GM12878 (cell line): ENCODE measurements at regions not wholly inside any gene's neighbourhood (a gene's known extent, or its start where the extent isn't known, plus 50 kb on each side); places are given as distances from the start of the nearest gene placed in this dataset.

Source experiments
- ATAC-seq: fragments of 200-7000 bp; cut with Tn5 transposase; 3 replicates; pipeline ENCODE4 v1.9.1; 2020; ENCODE audit warnings: mild to moderate bottlenecking, moderate library complexity
- BruUV-seq: library from RNA; stranded (reverse); fragments of 400-500 nt; replicated peaks from 2 replicates; lab custom pipeline; 2021; lab: Mats Ljungman, UMichigan
- CTCF ChIA-PET: fragments of 300-600 bp; sonication (Branson Sonifier 250); formaldehyde crosslinking; extraction: SDS; loops from one replicate; lab custom pipeline; 2021; ENCODE audit warnings: inconsistent platforms; lab: Yijun Ruan, JAX
- POLR2A ChIA-PET: fragments of 350-600 bp; formaldehyde crosslinking; extraction: SDS; loops from one replicate; lab custom pipeline; 2021; ENCODE audit warnings: inconsistent platforms; lab: Charles Lee
- RAD21 ChIA-PET: fragments of 300-600 bp; sonication (Branson Sonifier 250); formaldehyde crosslinking; loops from one replicate; lab custom pipeline; 2023; ENCODE audit warnings: antibody characterized with exemption; ENCODE audit not compliant: unreplicated experiment; lab: Charles Lee
- SMC1A ChIA-PET: fragments of 300-600 bp; sonication (Branson Sonifier 250); formaldehyde crosslinking; loops from one replicate; lab custom pipeline; 2023; ENCODE audit not compliant: unreplicated experiment, uncharacterized antibody; lab: Charles Lee
- DNase-seq: peaks from one replicate; pipeline ENCODE4 v3.0.0-alpha.2; 2011; ENCODE audit warnings: low read depth, low spot score
- FAIRE-seq: peaks from 3 replicates; lab custom pipeline; 2011; peaks lifted over from hg19 to GRCh38; lab: Jason Lieb, UNC
- H2AFZ ChIP-seq: 2 replicates; pipeline ENCODE4 v1.6.0; 2011; ENCODE audit warnings: low read depth, low read length, control low read depth; ENCODE audit not compliant: control insufficient read depth
- H3K27ac ChIP-seq: 2 replicates; pipeline ENCODE4 v1.5.1; 2011; ENCODE audit warnings: control low read depth; ENCODE audit not compliant: control insufficient read depth, insufficient read depth
- H3K27me3 ChIP-seq, 2 experiments: replicated peaks in 1 of 2; 2 replicates each; pipeline versions ENCODE4 v1.6.0 to v1.6.1; 2011; ENCODE audit warnings: low read length in 1 of 2; ENCODE audit not compliant: control insufficient read depth in 2 of 2, insufficient read depth in 2 of 2
- H3K36me3 ChIP-seq, 2 experiments: 2 replicates each; pipeline ENCODE4 v1.5.1; 2011; ENCODE audit warnings: low read length in 1 of 2; ENCODE audit not compliant: control insufficient read depth in 2 of 2, insufficient read depth in 2 of 2
- H3K4me1 ChIP-seq: 2 replicates; pipeline ENCODE4 v1.6.1; 2011; ENCODE audit warnings: mild to moderate bottlenecking, low read length, moderate library complexity, mixed read lengths; ENCODE audit not compliant: control insufficient read depth, insufficient read depth
- H3K4me2 ChIP-seq: 2 replicates; pipeline ENCODE4 v1.6.0; 2011; ENCODE audit warnings: control low read depth; ENCODE audit not compliant: control insufficient read depth, insufficient read depth
- H3K4me3 ChIP-seq: fragments of 200-600 bp; sonication (generic); 2 replicates; pipeline ENCODE4 v1.5.1; 2016
- H3K79me2 ChIP-seq: 2 replicates; pipeline ENCODE4 v1.6.0; 2011; ENCODE audit warnings: low read length; ENCODE audit not compliant: control insufficient read depth, insufficient read depth
- H3K9ac ChIP-seq: 2 replicates; pipeline ENCODE4 v1.8.0; 2011; ENCODE audit warnings: low read length, control low read depth, mixed read lengths; ENCODE audit not compliant: control insufficient read depth, insufficient read depth
- H3K9me3 ChIP-seq: replicated peaks from 3 replicates; pipeline ENCODE4 v1.5.1; 2011; ENCODE audit warnings: mild to moderate bottlenecking, low read length; ENCODE audit not compliant: control insufficient read depth, insufficient read depth
- H4K20me1 ChIP-seq: 2 replicates; pipeline ENCODE4 v1.6.0; 2011; ENCODE audit not compliant: control insufficient read depth, insufficient read depth
- ATF7 ChIP-seq: fragments of 450-650 bp; IDR thresholded peaks from 2 replicates; pipeline ENCODE4 v1.6.1; 2016; ENCODE audit warnings: low read depth, mild to moderate bottlenecking
- BMI1 ChIP-seq: fragments of 450-650 bp; IDR thresholded peaks from 2 replicates; pipeline ENCODE4 v1.6.1; 2016; ENCODE audit warnings: mild to moderate bottlenecking, moderate library complexity, borderline replicate concordance
- CBX3 ChIP-seq: fragments of 200-600 bp; sonication (generic); IDR thresholded peaks from 2 replicates; pipeline ENCODE4 v1.6.1; 2016; ENCODE audit warnings: low read depth, borderline replicate concordance
- CBX5 ChIP-seq: sonication (generic); IDR thresholded peaks from 2 replicates; pipeline ENCODE4 v1.6.1; 2016; ENCODE audit warnings: low read depth, moderate library complexity, mild to moderate bottlenecking, inconsistent platforms
- MYC ChIP-seq: IDR thresholded peaks from 2 replicates; pipeline ENCODE4 v1.6.1; 2011; ENCODE audit warnings: mild to moderate bottlenecking, low read length, moderate library complexity, inconsistent platforms; ENCODE audit not compliant: insufficient read depth, insufficient replicate concordance, insufficient read length, severe bottlenecking
- SMAD1 ChIP-seq: fragments of 450-650 bp; IDR thresholded peaks from 2 replicates; pipeline ENCODE4 v1.6.1; 2018; ENCODE audit warnings: mild to moderate bottlenecking, low read depth; ENCODE audit not compliant: partially characterized antibody
- SMARCA5 ChIP-seq: fragments of 450-650 bp; IDR thresholded peaks from 2 replicates; pipeline ENCODE4 v1.6.1; 2017; ENCODE audit warnings: mild to moderate bottlenecking
- ZNF274 ChIP-seq: IDR thresholded peaks from one replicate; pipeline ENCODE4 v1.8.0; 2011; ENCODE audit not compliant: insufficient read length, insufficient read depth
- WGBS: methylation state at CpG from one replicate; pipeline ENCODE4 v1.1.6; 2016; ENCODE audit warnings: low lambda C conversion rate; ENCODE audit not compliant: insufficient replicate concordance, insufficient coverage; ENCODE audit errors: missing lambda C conversion rate; 5-methylcytosine and 5-hydroxymethylcytosine counted together
- in situ Hi-C: fragments of 300-500 bp; cut with MboI; formaldehyde crosslinking; loops from 9 replicates; pipeline ENCODE4 v1.14.3; 2018; ENCODE audit warnings: mixed read lengths
- intact Hi-C: fragments of 100-400 bp; cut with micrococcal nuclease; formaldehyde crosslinking; loops from one replicate; pipeline ENCODE4 v1.14.2; 2022; ENCODE audit not compliant: unreplicated experiment
- TF ChIP-seq, protein P1 (sequence below): fragments of 450-650 bp; conservative IDR thresholded peaks from 2 replicates; pipeline ENCODE4 v1.6.1; 2017; ENCODE audit warnings: mild to moderate bottlenecking, moderate library complexity
- TF ChIP-seq, protein P2 (sequence below): IDR thresholded peaks from 2 replicates; pipeline ENCODE4 v1.6.1; 2011; ENCODE audit warnings: mild to moderate bottlenecking, low read depth, low read length, moderate library complexity; ENCODE audit not compliant: insufficient replicate concordance
- TF ChIP-seq, protein P3 (sequence below): fragments of 450-650 bp; IDR thresholded peaks from 2 replicates; pipeline ENCODE4 v1.6.1; 2018; ENCODE audit warnings: mild to moderate bottlenecking, low read depth, moderate library complexity; ENCODE audit not compliant: partially characterized antibody
- TF ChIP-seq, protein P4 (sequence below): IDR thresholded peaks from 2 replicates; pipeline ENCODE4 v1.6.1; 2012; ENCODE audit warnings: low read depth, low read length, improper control_type of control experiment

DNA sequence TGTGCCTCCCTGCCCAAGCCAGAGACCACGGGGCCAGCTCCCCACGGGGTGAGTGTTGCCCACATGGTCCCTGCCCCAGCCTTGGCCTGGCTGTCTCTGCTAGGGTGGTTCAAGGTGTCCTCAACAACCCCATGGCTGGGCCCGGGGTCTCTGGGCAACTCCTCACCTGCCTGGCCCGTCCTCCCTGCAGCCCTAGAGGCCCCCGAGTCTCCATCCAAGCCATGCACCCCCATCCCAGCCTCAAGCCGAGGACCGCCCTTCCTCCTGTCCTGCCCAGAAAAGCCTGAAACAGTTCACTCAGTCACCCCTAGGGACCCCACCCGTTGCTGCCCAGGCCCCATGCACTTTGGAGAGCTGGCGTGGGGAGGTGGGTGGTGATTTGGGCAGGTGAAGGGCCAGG lies 120.9 kb downstream of the FAM53A start:
- Histone ChIP-seq H3K27me3 (no peaks in the 10 kb centered on the region), H3K27ac (no peak overlapping the region), H3K9ac (no peak overlapping the region)
- DNase-seq (no peak), ATAC-seq (no peak)
- CTCF ChIA-PET = no interaction called here
- TF ChIP-seq, protein P1, sequence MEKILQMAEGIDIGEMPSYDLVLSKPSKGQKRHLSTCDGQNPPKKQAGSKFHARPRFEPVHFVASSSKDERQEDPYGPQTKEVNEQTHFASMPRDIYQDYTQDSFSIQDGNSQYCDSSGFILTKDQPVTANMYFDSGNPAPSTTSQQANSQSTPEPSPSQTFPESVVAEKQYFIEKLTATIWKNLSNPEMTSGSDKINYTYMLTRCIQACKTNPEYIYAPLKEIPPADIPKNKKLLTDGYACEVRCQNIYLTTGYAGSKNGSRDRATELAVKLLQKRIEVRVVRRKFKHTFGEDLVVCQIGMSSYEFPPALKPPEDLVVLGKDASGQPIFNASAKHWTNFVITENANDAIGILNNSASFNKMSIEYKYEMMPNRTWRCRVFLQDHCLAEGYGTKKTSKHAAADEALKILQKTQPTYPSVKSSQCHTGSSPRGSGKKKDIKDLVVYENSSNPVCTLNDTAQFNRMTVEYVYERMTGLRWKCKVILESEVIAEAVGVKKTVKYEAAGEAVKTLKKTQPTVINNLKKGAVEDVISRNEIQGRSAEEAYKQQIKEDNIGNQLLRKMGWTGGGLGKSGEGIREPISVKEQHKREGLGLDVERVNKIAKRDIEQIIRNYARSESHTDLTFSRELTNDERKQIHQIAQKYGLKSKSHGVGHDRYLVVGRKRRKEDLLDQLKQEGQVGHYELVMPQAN = no peak
- TF ChIP-seq CBX5 (no peak), CBX3 (no peak), MYC (no peak), SMARCA5 (no peak), ATF7 (no peak), BMI1 (no peak), ZNF274 (no peak), SMAD1 (no peak)
- TF ChIP-seq, protein P2, sequence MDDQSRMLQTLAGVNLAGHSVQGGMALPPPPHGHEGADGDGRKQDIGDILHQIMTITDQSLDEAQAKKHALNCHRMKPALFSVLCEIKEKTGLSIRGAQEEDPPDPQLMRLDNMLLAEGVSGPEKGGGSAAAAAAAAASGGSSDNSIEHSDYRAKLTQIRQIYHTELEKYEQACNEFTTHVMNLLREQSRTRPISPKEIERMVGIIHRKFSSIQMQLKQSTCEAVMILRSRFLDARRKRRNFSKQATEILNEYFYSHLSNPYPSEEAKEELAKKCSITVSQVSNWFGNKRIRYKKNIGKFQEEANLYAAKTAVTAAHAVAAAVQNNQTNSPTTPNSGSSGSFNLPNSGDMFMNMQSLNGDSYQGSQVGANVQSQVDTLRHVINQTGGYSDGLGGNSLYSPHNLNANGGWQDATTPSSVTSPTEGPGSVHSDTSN = no peak
- TF ChIP-seq, protein P3, sequence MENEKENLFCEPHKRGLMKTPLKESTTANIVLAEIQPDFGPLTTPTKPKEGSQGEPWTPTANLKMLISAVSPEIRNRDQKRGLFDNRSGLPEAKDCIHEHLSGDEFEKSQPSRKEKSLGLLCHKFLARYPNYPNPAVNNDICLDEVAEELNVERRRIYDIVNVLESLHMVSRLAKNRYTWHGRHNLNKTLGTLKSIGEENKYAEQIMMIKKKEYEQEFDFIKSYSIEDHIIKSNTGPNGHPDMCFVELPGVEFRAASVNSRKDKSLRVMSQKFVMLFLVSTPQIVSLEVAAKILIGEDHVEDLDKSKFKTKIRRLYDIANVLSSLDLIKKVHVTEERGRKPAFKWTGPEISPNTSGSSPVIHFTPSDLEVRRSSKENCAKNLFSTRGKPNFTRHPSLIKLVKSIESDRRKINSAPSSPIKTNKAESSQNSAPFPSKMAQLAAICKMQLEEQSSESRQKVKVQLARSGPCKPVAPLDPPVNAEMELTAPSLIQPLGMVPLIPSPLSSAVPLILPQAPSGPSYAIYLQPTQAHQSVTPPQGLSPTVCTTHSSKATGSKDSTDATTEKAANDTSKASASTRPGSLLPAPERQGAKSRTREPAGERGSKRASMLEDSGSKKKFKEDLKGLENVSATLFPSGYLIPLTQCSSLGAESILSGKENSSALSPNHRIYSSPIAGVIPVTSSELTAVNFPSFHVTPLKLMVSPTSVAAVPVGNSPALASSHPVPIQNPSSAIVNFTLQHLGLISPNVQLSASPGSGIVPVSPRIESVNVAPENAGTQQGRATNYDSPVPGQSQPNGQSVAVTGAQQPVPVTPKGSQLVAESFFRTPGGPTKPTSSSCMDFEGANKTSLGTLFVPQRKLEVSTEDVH = no peak
- TF ChIP-seq, protein P4, sequence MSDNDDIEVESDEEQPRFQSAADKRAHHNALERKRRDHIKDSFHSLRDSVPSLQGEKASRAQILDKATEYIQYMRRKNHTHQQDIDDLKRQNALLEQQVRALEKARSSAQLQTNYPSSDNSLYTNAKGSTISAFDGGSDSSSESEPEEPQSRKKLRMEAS = no peak
- TF ChIP-seq, all 136 proteins: peak for 0
- no TSS peak for BruUV-seq
- in situ Hi-C loops = no loop called here
- H4K20me1 ChIP-seq = no peaks in the 10 kb centered on the region
- no peak overlapping the region for H3K4me3 ChIP-seq
- H3K4me2 ChIP-seq = no peak overlapping the region
- no peaks in the 10 kb centered on the region for H3K9me3 ChIP-seq
- RAD21 ChIA-PET = no interaction called here
- SMC1A ChIA-PET = no interaction called here
- no peaks in the 10 kb centered on the region for H3K79me2 ChIP-seq
- intact Hi-C loops = no loop called here
- POLR2A ChIA-PET = no interaction called here
- no peaks in the 10 kb centered on the region for H3K4me1 ChIP-seq
- no peak for FAIRE-seq
- H2AFZ ChIP-seq = no peak overlapping the region
- no peaks in the 10 kb centered on the region for H3K36me3 ChIP-seq
- WGBS = 13% methylated on average over 9 of the region's 9 CpGs
